Smooth muscle cell (in vitro differentiated cells): ENCODE measurements at regions not wholly inside any gene's neighbourhood (a gene's known extent, or its start where the extent isn't known, plus 50 kb on each side); places are given as distances from the start of the nearest gene placed in this dataset.

Experiments used
- DNase-seq: peaks from one replicate; lab custom pipeline; 2025; ENCODE audit not compliant: unreplicated experiment; lab: John Stamatoyannopoulos, UW
- H2AFZ ChIP-seq: fragments of 200-600 bp; sonication (generic); 2 replicates; pipeline ENCODE4 v1.6.0; 2016; ENCODE audit warnings: antibody characterized with exemption, low read depth, mild to moderate bottlenecking
- H3F3A ChIP-seq: fragments of 200-600 bp; sonication (generic); 2 replicates; pipeline ENCODE4 v1.6.0; 2017; ENCODE audit warnings: antibody characterized with exemption, low read depth
- H3K27ac ChIP-seq: fragments of 200-600 bp; sonication (generic); 2 replicates; pipeline ENCODE4 v1.5.1; 2016; ENCODE audit warnings: low read depth, mild to moderate bottlenecking
- H3K27me3 ChIP-seq: fragments of 200-600 bp; sonication (generic); 2 replicates; pipeline ENCODE4 v1.6.1; 2016; ENCODE audit warnings: low read depth, mild to moderate bottlenecking
- H3K36me3 ChIP-seq: fragments of 200-600 bp; sonication (generic); 2 replicates; pipeline ENCODE4 v1.5.1; 2016; ENCODE audit warnings: low read depth
- H3K4me1 ChIP-seq: fragments of 200-600 bp; sonication (generic); 2 replicates; pipeline ENCODE4 v1.5.1; 2016; ENCODE audit warnings: low read depth
- H3K4me2 ChIP-seq: fragments of 200-600 bp; sonication (generic); 2 replicates; pipeline ENCODE4 v1.6.0; 2016; ENCODE audit warnings: mild to moderate bottlenecking
- H3K4me3 ChIP-seq: fragments of 200-600 bp; sonication (generic); 2 replicates; pipeline ENCODE4 v1.5.1; 2016; ENCODE audit warnings: mild to moderate bottlenecking
- H3K79me2 ChIP-seq: fragments of 200-600 bp; sonication (generic); 2 replicates; pipeline ENCODE4 v1.6.0; 2016; ENCODE audit warnings: low read depth, mild to moderate bottlenecking
- H3K9ac ChIP-seq: fragments of 200-600 bp; sonication (generic); 2 replicates; pipeline ENCODE4 v1.6.0; 2016; ENCODE audit warnings: low read depth
- H3K9me3 ChIP-seq: fragments of 200-600 bp; sonication (generic); replicated peaks from 2 replicates; pipeline ENCODE4 v1.5.1; 2016; ENCODE audit warnings: low read depth
- H4K20me1 ChIP-seq: fragments of 200-600 bp; sonication (generic); 2 replicates; pipeline ENCODE4 v1.6.0; 2016; ENCODE audit warnings: low read depth
- CTCF ChIP-seq: fragments of 200-600 bp; sonication (generic); IDR thresholded peaks from 2 replicates; pipeline ENCODE4 v1.5.1; 2017; ENCODE audit warnings: borderline replicate concordance, mild to moderate bottlenecking, antibody characterized with exemption; ENCODE audit not compliant: insufficient read depth, poor library complexity, severe bottlenecking
- WGBS: methylation state at CpG from one replicate; pipeline ENCODE4 v1.1.7; 2016; ENCODE audit warnings: low lambda C conversion rate; 5-methylcytosine and 5-hydroxymethylcytosine counted together

- Histone ChIP-seq H3K27ac (no peak overlapping the region), H3K79me2 (no peaks in the 10 kb centered on the region), H3F3A (no peaks in the 10 kb centered on the region), H3K4me1 (no peaks in the 10 kb centered on the region), H3K4me3 (no peak overlapping the region), H3K36me3 (no peaks in the 10 kb centered on the region), H3K27me3 (no peaks in the 10 kb centered on the region), H2AFZ (no peak overlapping the region), H3K9ac (no peak overlapping the region), H3K4me2 (no peak overlapping the region), H4K20me1 (no peaks in the 10 kb centered on the region), H3K9me3 (no peaks in the 10 kb centered on the region)
- TF ChIP-seq CTCF, result no peak
- DNase-seq, result no peak
Measured at GRCh38 chr6:140867336-140867735, 1265.4 kb upstream of the GJE1 start.

GRCh38 chr6:140858381-140858971 lies 1274.2 kb upstream of the GJE1 start:
- H3K36me3 ChIP-seq, result no peaks in the 10 kb centered on the region
- H3K27ac ChIP-seq, result peak overlapping the region; percentile 78
- no peaks in the 10 kb centered on the region for H3K4me1 ChIP-seq
- H3K79me2 ChIP-seq, result no peaks in the 10 kb centered on the region
- no peaks in the 10 kb centered on the region for H3K27me3 ChIP-seq
- H4K20me1 ChIP-seq, result no peaks in the 10 kb centered on the region
- no peak for TF ChIP-seq CTCF
- H3K9me3 ChIP-seq, result no peaks in the 10 kb centered on the region
- 56% methylated on average over 10 of the region's 10 CpGs for WGBS
- H3K4me2 ChIP-seq, result peak overlapping the region; percentile 41
- H3K4me3 ChIP-seq, result no peak overlapping the region
- H2AFZ ChIP-seq, result peak overlapping the region; percentile 11
- DNase-seq, result no peak
- H3F3A ChIP-seq, result no peaks in the 10 kb centered on the region
- H3K9ac ChIP-seq, result peak overlapping the region; percentile 48

GRCh38 chr6:140857739-140858380 lies 1274.9 kb upstream of the GJE1 start:
- Histone ChIP-seq H3K27ac (peak overlapping the region; percentile 78), H3F3A (no peaks in the 10 kb centered on the region), H3K4me2 (peak overlapping the region; percentile 41), H3K4me1 (no peaks in the 10 kb centered on the region), H3K9me3 (no peaks in the 10 kb centered on the region), H3K36me3 (no peaks in the 10 kb centered on the region), H2AFZ (peak overlapping the region; percentile 11), H3K9ac (peak overlapping the region; percentile 48), H4K20me1 (no peaks in the 10 kb centered on the region), H3K27me3 (no peaks in the 10 kb centered on the region), H3K79me2 (no peaks in the 10 kb centered on the region), H3K4me3 (no peak overlapping the region)
- TF ChIP-seq CTCF, result no peak
- no peak for DNase-seq
- WGBS, result 97% methylated on average over 1 of the region's 1 CpG

- H3K4me3 ChIP-seq, result no peak overlapping the region
- H3K79me2 ChIP-seq, result no peaks in the 10 kb centered on the region
- H3K27ac ChIP-seq, result peak overlapping the region; percentile 7
- DNase-seq, result no peak
- H3K9me3 ChIP-seq, result no peaks in the 10 kb centered on the region
- H3K4me1 ChIP-seq, result no peaks in the 10 kb centered on the region
- H3F3A ChIP-seq, result no peaks in the 10 kb centered on the region
- no peaks in the 10 kb centered on the region for H4K20me1 ChIP-seq
- no peak for TF ChIP-seq CTCF
- H3K36me3 ChIP-seq, result no peaks in the 10 kb centered on the region
- H3K9ac ChIP-seq, result no peak overlapping the region
- no peaks in the 10 kb centered on the region for H3K27me3 ChIP-seq
- no peak overlapping the region for H2AFZ ChIP-seq
- no peak overlapping the region for H3K4me2 ChIP-seq
Measured at GRCh38 chr6:140855520-140855919, 1277.2 kb upstream of the GJE1 start.
